Adrenal gland (tissue), 9 donors: ENCODE measurements at regions not wholly inside any gene's neighbourhood (a gene's known extent, or its start where the extent isn't known, plus 50 kb on each side); places are given as distances from the start of the nearest gene placed in this dataset.
"Not testable (repeated sequence)": the region's sequence is repeated elsewhere in the genome, so short reads cannot be mapped to it uniquely, and the experiment has no call there.

ENCODE experiments used
- DNase-seq, 7 donors: peaks; one replicate each; pipeline ENCODE4 v3.0.0-alpha.2; 2019 to 2020
- H3K27ac ChIP-seq, 5 donors: fragments of 200-600 bp; sonication (generic) in 4 of 5; 1 replicate in 3 of 5; 2 replicates in 2 of 5; pipeline versions ENCODE4 v1.5.1 to v1.8.0; 2016 to 2020; ENCODE audit warnings: mild to moderate bottlenecking in 1 of 5
- H3K27me3 ChIP-seq: fragments of 200-600 bp; 2 replicates; pipeline ENCODE4 v1.8.0; 2021
- H3K36me3 ChIP-seq, 2 donors: fragments of 200-600 bp; replicated peaks in 1 of 2; 1 replicate in 1 of 2; 2 replicates in 1 of 2; pipeline versions ENCODE4 v1.5.1 to v1.8.0; 2018 to 2022
- H3K4me1 ChIP-seq, 2 donors: fragments of 200-600 bp; replicated peaks in 1 of 2; 1 replicate in 1 of 2; 2 replicates in 1 of 2; pipeline versions ENCODE4 v1.5.1 to v1.8.0; 2018 to 2021
- H3K4me3 ChIP-seq, 4 donors: fragments of 200-600 bp; sonication (generic) in 3 of 4; one replicate each; pipeline ENCODE4 v1.5.1; 2016 to 2018
- H3K9me3 ChIP-seq, 3 donors: fragments of 200-600 bp; sonication (generic) in 1 of 3; replicated peaks in 1 of 3; 1 replicate in 2 of 3; 2 replicates in 1 of 3; pipeline versions ENCODE4 v1.5.1 to v1.8.0; 2016 to 2021
- POLR2A ChIP-seq, 2 donors: fragments of 450-650 bp; IDR thresholded peaks; one replicate each; pipeline ENCODE4 v1.6.1; 2017; ENCODE audit warnings: antibody characterized with exemption in 2 of 2, mild to moderate bottlenecking in 2 of 2, moderate library complexity in 1 of 2
- WGBS, 4 donors: extraction: QIAGEN DNeasy Blood & Tissue Kit in 2 of 4; methylation state at CpG; one replicate each; pipeline versions ENCODE4 v1.1.5 to v1.1.7; 2013 to 2017; 5-methylcytosine and 5-hydroxymethylcytosine counted together
- intact Hi-C, 2 donors: fragments of 100-400 bp; cut with DNase I; formaldehyde crosslinking; loops; one replicate each; pipeline versions ENCODE4 v1.14.1 to v1.15.0; 2022 to 2023
- TF ChIP-seq, protein P1 (sequence below), 6 experiments: fragments of 450-650 bp in 4 of 6; fragments of 200-600 bp in 2 of 6; sonication (generic) in 1 of 6; IDR thresholded peaks; 1 replicate in 5 of 6; 2 replicates in 1 of 6; pipeline versions ENCODE4 v1.5.1 to v1.8.0; 2016 to 2021; ENCODE audit warnings: antibody characterized with exemption in 6 of 6, mild to moderate bottlenecking in 2 of 6, moderate library complexity in 1 of 6
- donor health status: healthy with polysubstance abuse.
- donor health status: Bipolar disorder and iron deficiency.
- donor health status: DM: yes; HTN: yes; CAD: no.
- donor health status: DM: no; HTN: no; CAD: no.
- donor health status: DM: no; HTN: no; CAD: no.

DNA sequence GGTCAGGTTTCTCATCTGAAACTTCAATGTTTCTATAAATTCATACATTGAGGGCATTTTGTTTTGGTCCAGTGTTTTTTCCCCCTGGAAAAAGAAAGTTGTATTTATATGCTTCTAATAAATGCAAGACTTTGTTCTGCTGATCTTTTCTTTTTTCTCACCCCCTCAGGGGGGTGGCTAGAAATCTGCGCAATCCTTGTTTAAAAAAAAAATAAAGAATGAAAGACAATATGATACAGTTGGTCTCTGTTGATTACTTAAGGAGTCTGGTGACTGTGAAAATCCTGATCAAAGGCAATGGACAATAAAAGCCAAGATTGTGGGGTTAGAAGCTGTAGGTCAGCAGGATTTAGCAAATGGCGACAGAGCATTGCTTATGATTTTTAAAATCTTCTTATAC lies 180.5 kb downstream of the KIT start:
- Histone ChIP-seq H3K4me1 (no peaks in the 10 kb centered on the region), H3K4me3 (no peak overlapping the region), H3K36me3 (no peaks in the 10 kb centered on the region), H3K27me3 (no peaks in the 10 kb centered on the region), H3K27ac (no peak overlapping the region), H3K9me3 (no peaks in the 10 kb centered on the region)
- WGBS, 4 donors, result 92 to 97% (median 95%) methylated on average over 2 of the region's 2 CpGs
- no peak for TF ChIP-seq POLR2A (IDR thresholded peaks at IDR 0.05)
- TF ChIP-seq, protein P1, sequence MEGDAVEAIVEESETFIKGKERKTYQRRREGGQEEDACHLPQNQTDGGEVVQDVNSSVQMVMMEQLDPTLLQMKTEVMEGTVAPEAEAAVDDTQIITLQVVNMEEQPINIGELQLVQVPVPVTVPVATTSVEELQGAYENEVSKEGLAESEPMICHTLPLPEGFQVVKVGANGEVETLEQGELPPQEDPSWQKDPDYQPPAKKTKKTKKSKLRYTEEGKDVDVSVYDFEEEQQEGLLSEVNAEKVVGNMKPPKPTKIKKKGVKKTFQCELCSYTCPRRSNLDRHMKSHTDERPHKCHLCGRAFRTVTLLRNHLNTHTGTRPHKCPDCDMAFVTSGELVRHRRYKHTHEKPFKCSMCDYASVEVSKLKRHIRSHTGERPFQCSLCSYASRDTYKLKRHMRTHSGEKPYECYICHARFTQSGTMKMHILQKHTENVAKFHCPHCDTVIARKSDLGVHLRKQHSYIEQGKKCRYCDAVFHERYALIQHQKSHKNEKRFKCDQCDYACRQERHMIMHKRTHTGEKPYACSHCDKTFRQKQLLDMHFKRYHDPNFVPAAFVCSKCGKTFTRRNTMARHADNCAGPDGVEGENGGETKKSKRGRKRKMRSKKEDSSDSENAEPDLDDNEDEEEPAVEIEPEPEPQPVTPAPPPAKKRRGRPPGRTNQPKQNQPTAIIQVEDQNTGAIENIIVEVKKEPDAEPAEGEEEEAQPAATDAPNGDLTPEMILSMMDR (IDR thresholded peaks at IDR 0.05), result no peak
- intact Hi-C loops, result no loop called here
- no peak for DNase-seq

DNA sequence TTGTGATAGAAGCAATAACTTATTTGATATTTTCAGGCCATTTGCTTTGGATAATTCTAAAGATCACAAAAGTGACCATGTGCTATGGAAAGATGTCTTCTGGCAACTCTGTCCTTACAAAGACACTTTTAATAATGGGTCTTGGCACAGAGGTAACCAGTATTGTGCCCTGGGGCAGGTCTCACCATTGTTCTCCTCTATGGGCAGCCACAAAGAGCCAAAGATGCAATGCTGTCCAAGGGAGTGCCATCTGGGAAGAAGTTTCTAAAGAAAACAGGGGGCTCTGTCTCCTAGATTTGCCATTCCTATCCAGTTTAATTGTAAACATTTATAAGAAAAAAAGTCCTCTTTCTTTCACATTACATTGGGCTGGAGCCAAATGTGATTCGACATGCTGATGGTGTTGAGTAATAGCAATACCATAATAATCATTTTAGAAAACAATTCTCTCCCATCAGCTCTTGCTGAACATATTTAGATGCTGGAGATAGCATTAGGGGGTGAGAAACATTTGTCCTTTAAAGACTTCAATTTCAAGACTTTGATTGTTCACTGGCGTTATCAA lies 179.9 kb downstream of the KIT start:
- WGBS, 4 donors, result 63 to 70% (median 68%) methylated on average over 2 of the region's 2 CpGs
- intact Hi-C loops, result no loop called here
- TF ChIP-seq, protein P1 (IDR thresholded peaks at IDR 0.05), result no peak
- TF ChIP-seq POLR2A (IDR thresholded peaks at IDR 0.05), result no peak
- H3K27me3 ChIP-seq, result no peaks in the 10 kb centered on the region
- H3K27ac ChIP-seq, result no peak overlapping the region
- no peaks in the 10 kb centered on the region for H3K9me3 ChIP-seq
- H3K36me3 ChIP-seq, result no peaks in the 10 kb centered on the region
- no peak for DNase-seq
- H3K4me3 ChIP-seq, result no peak overlapping the region
- no peaks in the 10 kb centered on the region for H3K4me1 ChIP-seq

DNA sequence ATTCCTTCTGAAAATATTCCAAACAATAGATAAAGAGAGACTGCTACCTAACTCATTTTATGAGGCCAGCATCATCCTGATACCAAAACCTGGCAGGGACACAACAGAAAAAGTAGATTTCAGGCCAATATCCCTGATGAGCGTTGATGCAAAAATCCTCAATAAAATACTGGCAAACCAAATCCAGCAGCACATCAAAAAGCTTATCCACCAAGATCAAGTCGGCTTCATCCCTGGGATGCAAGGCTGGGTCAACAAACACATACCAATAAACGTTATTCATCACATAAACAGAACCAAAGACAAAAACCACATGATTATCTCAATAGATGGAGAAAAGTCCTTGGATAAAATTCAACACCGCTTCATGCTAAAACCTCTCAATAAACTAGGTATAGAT lies 170.6 kb downstream of the KIT start:
- H3K27me3 ChIP-seq, H3K9me3 ChIP-seq, intact Hi-C loops, DNase-seq, H3K4me1 ChIP-seq, H3K27ac ChIP-seq, H3K36me3 ChIP-seq, H3K4me3 ChIP-seq: not testable (repeated sequence)
- WGBS, 4 donors, result 66 to 79% (median 74%) methylated on average over 4 of the region's 4 CpGs

DNA sequence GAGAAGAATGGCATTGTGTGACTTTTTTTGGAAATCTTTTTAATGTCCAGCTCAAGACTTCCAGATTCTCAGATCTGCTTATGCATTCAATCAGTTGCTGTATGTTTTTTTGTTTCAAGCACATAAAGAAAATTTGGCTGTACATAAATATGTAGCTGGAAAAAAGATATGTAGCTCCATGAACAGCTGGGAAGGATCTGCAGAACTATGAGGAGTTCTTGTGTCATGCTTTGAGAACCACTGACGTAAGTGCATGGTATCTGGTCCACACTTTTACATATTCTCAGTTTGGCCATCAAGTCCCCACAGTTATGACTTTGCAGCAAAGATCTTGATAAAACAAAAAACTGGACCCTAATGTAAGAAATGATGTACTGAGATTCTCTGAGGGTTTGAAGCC lies 165.9 kb downstream of the KIT start:
- Histone ChIP-seq H3K4me3 (no peak overlapping the region), H3K4me1 (no peaks in the 10 kb centered on the region), H3K9me3 (no peaks in the 10 kb centered on the region), H3K27ac (no peak overlapping the region), H3K27me3 (peaks cover 2% of the 10 kb centered on the region), H3K36me3 (no peaks in the 10 kb centered on the region)
- DNase-seq, result no peak
- 60 to 77% (median 61%) methylated on average over 1 of the region's 1 CpG for WGBS, 4 donors
- TF ChIP-seq POLR2A (IDR thresholded peaks at IDR 0.05), result no peak
- intact Hi-C loops, result no loop called here

DNA sequence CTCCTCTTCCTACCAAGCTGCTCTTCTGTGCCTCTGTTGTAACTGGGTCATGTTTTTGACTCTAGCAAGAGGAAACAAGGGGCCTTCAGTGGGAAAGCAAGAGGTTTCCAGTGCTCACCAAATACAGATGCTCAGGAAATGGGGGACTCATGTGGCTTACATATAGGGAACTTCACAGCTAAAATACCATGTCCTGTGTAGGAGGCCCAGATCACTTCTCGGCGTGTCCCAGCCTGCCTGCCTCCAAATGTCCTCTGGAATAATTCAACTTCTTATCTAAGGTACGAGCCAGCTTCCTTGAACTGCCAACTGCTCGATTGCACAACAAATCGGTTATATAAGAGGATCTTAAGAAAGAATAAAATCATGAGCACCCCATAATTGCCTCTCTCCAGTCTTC lies 161.3 kb downstream of the KIT start:
- H3K36me3 ChIP-seq, result no peaks in the 10 kb centered on the region
- no peak overlapping the region for H3K27ac ChIP-seq
- no peak for DNase-seq
- no peaks in the 10 kb centered on the region for H3K4me1 ChIP-seq
- TF ChIP-seq POLR2A (IDR thresholded peaks at IDR 0.05), result no peak
- TF ChIP-seq, protein P1 (IDR thresholded peaks at IDR 0.05), result no peak
- no peak overlapping the region for H3K4me3 ChIP-seq
- H3K9me3 ChIP-seq, result no peaks in the 10 kb centered on the region
- H3K27me3 ChIP-seq, result peaks cover 2% of the 10 kb centered on the region
- intact Hi-C loops, result no loop called here
- WGBS, 4 donors, result 48 to 72% (median 61%) methylated on average over 5 of the region's 5 CpGs
